ENCODE measurements at regions not wholly inside any gene's neighbourhood (a gene's known extent, or its start where the extent isn't known, plus 50 kb on each side); places are given as distances from the start of the nearest gene placed in this dataset.
A peak's percentile ranks its signal among the peaks of the same experiment; 100 is the strongest.

DNA sequence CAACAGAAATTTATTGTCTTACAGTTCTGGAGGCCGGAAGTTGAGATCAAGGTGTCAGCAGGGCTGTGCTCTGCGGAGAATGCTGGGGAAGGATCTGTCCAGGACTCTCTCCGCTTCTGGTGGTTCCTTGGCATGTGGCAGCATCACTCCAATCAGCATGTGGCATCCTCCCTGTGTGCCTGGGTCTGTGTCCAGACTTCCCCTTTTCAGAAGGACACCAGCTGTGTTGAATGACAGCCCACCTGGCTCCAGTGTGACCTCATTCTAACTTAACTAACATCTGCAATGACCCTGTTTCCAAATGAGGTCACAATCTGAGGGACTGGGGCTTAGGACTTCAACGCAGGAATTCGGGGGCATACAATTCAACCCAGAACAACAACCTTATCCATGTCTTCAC lies 141.9 kb downstream of the BMS1 start:
- Histone ChIP-seq H3K79me2 (ENCODE audit: insufficient read depth, low read length) (no peaks in the 10 kb centered on the region), H2BK12ac (ENCODE audit: insufficient read length, low read depth, low read length) (no peak overlapping the region), H2AFZ (ENCODE audit: low read length) (no peak overlapping the region), H2BK20ac (ENCODE audit: low read depth, low read length, poor library complexity, severe bottlenecking) (no peak overlapping the region), H3K4me1 (ENCODE audit: insufficient read depth, low read length) (peaks cover 2% of the 10 kb centered on the region), H3K56ac (ENCODE audit: insufficient read length, low read depth, low read length) (no peak overlapping the region), H3K27ac (ENCODE audit: insufficient read length, low read depth, low read length) (no peak overlapping the region), H2BK5ac (ENCODE audit: insufficient read length, low read length) (no peak overlapping the region), H3K23ac (ENCODE audit: insufficient read length, low read depth, low read length) (no peak overlapping the region), H4K5ac (ENCODE audit: insufficient read length, low read depth, low read length) (no peak overlapping the region), H3K14ac (ENCODE audit: insufficient read depth, low read length) (no peak overlapping the region), H4K20me1 (ENCODE audit: control insufficient read depth, insufficient read depth, insufficient read length) (no peaks in the 10 kb centered on the region), H3K9ac (ENCODE audit: extremely low read depth, insufficient read length, low read length) (no peak overlapping the region), H3K4me2 (ENCODE audit: insufficient read depth, insufficient read length, low read length) (no peak overlapping the region), H2BK120ac (ENCODE audit: low read depth, low read length, poor library complexity, severe bottlenecking) (no peak overlapping the region), H4K8ac (replicated peaks; ENCODE audit: insufficient read length, low read depth, low read length) (no peak overlapping the region), H3K79me1 (ENCODE audit: insufficient read depth, low read depth, low read length, poor library complexity, severe bottlenecking) (no peaks in the 10 kb centered on the region), H3K4ac (ENCODE audit: low read depth, low read length) (no peak overlapping the region), H3K18ac (ENCODE audit: insufficient read length, low read depth, low read length) (peak overlapping the region; percentile 48), H2AK5ac (ENCODE audit: insufficient read length, low read length) (no peak overlapping the region), H3K27me3 (ENCODE audit: insufficient read depth, low read length) (no peaks in the 10 kb centered on the region), H4K91ac (ENCODE audit: insufficient read length, low read depth, low read length) (no peak overlapping the region), H3K23me2 (ENCODE audit: insufficient read length, low read depth, low read length, poor library complexity, severe bottlenecking) (no peaks in the 10 kb centered on the region), H3T11ph (ENCODE audit: low read length) (no peak overlapping the region), H2BK15ac (ENCODE audit: low read depth, low read length) (no peak overlapping the region), H3K9me3 (ENCODE audit: control insufficient read depth, low read depth, low read length) (no peaks in the 10 kb centered on the region)
- DNase-seq, result no peak
- Mint-ChIP-seq H3K4me3 (no peak overlapping the region), H3K9me3 (peaks cover 0 to 2% of the 10 kb centered on the region in 2 experiments; a peak in 1 of 5 replicates), H3K27me3 (ENCODE audit: low read depth) (peaks cover 14% of the 10 kb centered on the region), H3K36me3 (ENCODE audit: insufficient read depth in 1 of 3, low read depth in 3 of 3) (no peaks in the 10 kb centered on the region; a peak in 1 of 7 replicates), H3K27ac (no peak overlapping the region), H3K4me1 (peaks cover 26 to 32% of the 10 kb centered on the region in 2 experiments)
- TF ChIP-seq, protein P1, sequence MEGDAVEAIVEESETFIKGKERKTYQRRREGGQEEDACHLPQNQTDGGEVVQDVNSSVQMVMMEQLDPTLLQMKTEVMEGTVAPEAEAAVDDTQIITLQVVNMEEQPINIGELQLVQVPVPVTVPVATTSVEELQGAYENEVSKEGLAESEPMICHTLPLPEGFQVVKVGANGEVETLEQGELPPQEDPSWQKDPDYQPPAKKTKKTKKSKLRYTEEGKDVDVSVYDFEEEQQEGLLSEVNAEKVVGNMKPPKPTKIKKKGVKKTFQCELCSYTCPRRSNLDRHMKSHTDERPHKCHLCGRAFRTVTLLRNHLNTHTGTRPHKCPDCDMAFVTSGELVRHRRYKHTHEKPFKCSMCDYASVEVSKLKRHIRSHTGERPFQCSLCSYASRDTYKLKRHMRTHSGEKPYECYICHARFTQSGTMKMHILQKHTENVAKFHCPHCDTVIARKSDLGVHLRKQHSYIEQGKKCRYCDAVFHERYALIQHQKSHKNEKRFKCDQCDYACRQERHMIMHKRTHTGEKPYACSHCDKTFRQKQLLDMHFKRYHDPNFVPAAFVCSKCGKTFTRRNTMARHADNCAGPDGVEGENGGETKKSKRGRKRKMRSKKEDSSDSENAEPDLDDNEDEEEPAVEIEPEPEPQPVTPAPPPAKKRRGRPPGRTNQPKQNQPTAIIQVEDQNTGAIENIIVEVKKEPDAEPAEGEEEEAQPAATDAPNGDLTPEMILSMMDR (conservative IDR thresholded peaks at IDR 0.05), result no peak
- WGBS (ENCODE audit: extremely low coverage, insufficient read length, low lambda C conversion rate), result no CpG with 5 or more reads among the region's 5 CpGs

All from H9 (cell line).